GM19238 (cell line): ENCODE measurements at regions not wholly inside any gene's neighbourhood (a gene's known extent, or its start where the extent isn't known, plus 50 kb on each side); places are given as distances from the start of the nearest gene placed in this dataset.
"Not testable (repeated sequence)": the region's sequence is repeated elsewhere in the genome, so short reads cannot be mapped to it uniquely, and the experiment has no call there.

ENCODE experiments used
- DNase-seq: peaks from one replicate; pipeline ENCODE4 v3.0.0; 2011; ENCODE audit warnings: low spot score; ENCODE audit not compliant: insufficient read length

DNA sequence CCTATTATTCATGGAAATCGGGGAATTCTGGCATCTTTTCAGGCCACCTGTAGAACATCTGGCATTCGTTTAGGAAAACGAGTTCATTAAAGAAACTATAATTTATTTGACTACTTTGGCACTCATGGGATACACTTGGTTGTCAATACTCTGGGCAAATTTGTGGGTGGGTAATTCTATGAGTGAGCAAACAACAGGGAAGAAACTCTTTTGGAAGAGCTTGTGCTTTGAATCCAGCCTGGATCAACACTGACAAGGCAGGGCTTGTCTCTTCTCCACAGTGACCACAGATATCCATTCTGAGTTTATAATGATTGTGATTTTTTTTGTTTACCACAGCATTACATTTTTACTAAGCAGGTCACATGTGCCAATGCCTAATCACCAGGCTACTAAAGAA lies 394.7 kb downstream of the THBS2 start:
- no peak for DNase-seq

DNA sequence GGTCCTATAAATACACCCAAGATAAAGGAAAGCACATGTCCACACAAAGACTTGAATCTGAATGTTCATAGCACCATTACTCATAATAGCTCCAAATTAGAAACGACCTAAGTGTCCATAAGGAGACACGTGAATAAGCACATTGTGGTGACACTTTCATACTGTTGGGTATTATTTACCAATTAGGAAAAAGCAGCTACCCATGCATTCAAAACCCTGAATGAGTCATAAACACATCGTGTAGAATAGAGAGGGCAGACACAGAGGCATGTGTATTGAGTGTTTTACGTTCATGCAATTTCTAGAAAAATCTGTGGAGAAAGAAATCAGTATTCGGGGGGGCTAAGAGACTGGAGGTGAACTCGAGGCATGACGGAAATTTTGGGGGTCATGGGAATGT lies 396.7 kb downstream of the THBS2 start:
- DNase-seq = no peak

DNA sequence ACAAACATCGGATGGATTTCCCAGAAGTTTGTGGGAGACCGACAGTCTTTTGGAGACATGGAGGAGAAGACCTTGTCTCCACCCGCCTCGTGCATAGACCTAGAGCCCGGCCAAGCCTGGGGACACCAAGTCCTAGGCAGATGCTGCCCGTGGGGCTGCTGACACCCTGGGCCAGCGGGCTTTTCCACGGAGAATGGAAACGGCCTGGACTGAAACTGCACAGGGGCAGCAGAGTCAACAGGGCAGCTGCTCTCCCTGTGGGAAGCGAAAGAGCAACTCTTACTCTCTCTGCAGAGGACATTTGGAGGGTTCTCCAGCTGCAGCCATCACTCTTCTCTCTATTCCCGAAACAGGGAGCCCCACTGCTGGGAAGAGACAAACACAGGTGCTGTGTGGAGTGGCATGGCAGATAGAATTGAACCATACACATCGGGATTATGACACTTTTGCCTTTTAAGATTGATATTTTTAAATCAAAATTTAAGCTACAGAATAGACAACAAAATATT lies 401.2 kb downstream of the THBS2 start:
- DNase-seq = no peak

DNA sequence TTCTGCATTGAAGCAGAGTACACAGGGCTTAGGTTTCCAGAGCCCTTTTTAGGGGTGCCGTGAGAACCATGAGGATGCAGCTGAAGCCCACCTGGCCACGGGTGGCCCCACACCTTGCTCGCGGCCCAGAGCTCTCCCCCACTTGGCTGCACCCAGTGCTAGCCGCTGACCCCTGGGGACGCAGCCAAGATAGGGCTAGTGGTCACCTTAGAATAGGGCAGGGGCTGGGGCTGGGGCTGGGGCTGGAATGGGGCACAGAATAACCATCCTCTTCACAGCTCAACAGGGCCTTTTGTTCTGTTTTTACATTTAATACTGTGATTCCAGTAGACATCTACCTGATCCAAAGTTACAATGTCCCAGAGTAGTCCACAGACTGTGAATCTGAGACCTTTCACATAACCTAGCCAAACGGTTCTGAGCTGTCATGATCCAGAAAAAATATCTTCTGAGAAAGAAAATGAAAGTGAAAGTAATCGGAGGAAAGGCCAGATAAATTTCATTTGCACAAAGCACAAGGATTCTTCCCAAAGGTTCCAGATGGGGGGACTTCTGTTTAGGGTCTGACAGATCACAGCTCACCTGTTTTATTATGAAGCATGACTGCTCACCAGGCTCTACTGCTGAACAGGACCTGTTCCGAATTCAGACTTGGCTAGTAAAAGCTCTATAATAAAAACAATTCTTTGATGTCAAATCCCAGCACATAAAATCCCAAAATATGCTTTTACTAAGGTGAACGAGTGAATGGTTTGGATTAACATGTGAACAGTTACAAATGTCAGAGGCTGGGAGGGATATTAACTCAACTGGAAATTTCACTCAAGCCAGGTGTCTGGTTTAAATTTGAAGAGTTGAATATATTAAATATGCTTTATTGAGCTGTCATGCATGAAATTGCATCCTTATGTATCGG lies 401.9 kb downstream of the THBS2 start:
- DNase-seq = no peak

DNA sequence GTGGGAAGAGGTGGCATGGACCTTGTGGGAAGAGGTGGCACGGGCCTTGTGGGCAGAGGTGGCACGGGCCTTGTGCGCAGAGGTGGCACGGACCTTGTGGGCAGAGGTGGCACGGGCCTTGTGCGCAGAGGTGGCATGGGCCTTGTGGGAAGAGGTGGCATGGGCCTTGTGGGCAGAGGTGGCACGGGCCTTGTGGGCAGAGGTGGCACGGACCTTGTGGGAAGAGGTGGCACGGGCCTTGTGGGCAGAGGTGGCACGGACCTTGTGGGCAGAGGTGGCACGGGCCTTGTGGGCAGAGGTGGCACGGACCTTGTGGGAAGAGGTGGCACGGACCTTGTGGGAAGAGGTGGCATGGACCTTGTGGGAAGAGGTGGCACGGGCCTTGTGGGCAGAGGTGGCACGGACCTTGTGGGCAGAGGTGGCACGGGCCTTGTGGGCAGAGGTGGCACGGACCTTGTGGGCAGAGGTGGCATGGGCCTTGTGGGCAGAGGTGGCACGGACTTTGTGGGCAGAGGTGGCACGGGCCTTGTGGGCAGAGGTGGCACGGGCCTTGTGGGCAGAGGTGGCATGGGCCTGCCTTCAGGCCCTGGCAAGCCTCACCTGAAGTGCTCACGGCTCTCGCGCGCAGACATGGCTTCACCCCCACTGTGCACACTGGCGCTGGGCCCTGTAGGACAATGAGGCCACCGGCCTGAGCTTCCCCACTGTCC lies 403.5 kb downstream of the THBS2 start:
- not testable (repeated sequence) for DNase-seq

DNA sequence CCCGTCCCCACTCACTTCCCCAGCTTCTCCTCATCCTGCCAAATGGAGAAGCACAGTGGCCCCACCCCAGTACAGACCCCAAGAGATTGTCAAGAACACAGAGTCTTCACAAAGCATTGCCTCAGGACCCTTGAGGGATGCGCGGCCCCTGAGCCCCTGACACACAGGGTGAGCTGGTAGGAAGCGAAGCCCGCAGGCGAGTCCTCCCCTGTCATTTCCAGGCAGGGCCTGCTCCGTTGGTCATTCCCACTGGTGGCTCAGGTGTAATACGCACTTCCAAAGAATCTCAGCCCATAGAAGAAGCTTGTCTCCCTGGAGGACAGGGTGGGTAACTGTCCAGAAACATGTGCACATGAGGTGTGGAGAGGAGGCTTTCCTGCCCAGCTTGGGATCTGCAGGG lies 404.2 kb downstream of the THBS2 start:
- no peak for DNase-seq

DNA sequence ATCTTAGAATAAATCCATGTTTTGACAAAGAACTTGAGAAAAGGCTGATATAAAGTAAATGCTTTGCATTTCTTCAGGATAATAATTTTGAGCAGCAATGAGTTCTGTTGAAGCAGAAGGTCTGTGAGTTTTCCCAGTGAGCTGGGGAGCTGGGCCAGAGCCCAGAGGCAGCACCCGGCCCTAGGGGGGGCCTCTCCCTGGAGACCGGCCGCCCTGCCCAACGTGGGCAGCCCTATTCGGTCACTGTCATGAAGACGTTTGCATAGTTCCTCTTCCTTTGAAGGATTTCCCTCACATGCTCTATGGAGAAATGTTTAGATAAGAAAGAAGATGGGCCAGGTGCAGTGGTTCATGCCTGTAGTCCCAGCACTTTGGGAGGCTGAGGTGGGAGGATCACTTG lies 404.8 kb downstream of the THBS2 start:
- DNase-seq = no peak

DNA sequence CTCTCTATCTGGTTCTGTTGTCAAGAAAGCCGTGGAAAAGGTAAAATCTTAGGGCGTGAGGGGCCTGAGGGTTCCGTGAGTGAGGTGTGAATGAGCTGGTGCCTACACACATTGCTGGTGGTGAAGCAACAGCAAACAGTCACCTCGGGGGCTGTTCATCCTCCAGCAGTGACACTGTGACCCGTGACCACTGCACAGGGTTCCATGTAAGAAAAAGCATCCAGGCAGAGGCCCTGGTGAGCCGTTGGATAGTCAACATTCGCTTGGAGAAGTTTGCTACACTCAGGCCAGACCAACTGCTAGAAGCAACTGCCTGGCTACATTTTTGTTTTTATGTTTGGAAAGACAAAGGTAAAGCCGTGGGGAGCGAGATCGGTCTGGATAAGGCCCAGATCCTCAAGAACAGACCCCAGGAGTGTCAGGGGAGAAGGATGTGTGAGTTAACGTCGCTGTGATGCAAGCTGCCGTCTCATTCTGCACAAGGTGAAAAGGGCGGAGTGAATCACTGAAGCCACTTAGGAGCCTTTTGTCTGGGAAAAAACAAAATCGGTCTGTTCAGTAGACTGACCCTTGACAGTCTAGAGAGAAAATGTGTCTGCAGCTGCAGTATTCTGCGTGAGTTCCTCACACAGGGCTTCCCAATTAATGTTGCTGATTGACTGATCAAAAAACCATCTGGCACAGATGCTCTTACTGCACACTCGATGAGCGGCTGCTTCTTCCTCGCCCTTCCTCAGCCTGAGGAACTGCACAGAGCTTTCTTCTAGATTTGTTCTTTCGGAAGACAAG lies 404.0 kb downstream of the SMOC2 start:
- DNase-seq = no peak

DNA sequence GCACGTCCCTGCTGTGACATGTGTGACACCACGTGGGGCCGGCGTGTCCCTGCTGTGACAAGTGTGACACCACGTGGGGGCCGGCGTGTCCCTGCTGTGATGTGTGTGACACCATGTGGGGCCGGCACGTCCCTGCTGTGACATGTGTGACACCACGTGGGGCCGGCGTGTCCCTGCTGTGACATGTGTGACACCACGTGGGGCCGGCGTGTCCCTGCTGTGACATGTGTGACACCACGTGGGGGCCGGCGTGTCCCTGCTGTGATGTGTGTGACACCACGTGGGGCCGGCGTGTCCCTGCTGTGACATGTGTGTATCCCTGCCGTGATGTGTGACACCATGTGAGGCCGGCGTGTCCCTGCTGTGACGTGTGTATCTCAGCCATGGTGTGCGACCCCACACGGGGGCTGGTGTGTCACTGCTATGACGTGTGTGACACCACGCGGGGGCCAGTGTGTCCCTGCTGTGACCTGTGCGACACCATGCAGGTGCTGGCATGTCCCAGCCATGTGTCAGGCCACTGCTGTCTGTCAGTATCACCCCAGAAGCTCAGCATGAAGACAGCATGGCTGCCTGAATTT lies 401.7 kb downstream of the SMOC2 start:
- not testable (repeated sequence) for DNase-seq

DNA sequence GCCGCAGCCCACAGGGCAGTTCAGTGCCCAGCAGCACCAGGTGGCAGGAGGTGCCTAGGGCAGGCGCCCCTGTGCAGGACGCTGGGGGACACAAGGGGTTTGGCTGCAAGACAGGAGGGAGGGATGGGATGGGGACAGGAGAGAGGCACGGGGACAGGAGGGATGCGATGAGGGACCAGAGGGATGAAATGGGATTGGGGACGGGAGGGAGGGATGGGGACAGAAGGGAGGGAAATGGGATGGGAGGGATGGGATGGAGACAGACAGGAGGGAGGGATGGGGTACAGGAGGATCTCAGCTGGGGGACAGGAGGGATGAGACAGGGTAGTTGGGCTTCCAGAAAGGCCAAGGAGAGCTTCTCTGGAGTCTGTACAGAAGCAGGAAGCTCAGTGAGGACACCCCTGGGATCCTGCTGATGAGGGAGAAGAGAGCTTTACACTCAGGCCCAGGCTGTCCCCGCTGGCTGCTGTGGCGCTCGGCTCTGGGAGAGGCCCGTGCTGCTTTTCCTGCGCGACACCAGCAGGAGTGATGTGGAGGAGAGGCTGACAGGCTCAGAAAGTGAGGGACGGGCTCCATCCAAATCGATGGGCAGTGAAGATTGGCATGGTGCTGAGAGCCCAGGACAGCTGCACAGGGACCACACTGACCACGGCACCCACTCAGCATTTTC lies 400.8 kb downstream of the SMOC2 start:
- DNase-seq = no peak

DNA sequence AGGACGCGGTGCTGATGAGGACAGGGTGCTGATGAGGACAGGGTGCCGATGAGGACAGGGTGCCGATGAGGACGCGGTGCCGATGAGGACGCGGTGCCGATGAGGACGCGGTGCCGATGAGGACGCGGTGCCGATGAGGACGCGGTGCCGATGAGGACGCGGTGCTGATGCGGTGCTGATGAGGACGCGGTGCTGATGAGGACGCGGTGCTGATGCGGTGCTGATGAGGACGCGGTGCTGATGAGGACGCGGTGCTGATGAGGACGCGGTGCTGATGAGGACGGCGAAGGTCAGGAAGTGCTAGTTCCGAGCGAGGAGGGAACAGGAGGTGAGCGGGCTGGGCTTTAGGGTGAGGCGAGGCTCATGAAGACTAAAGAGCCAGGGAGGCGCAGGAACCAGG lies 399.9 kb downstream of the SMOC2 start:
- DNase-seq = not testable (repeated sequence)

DNA sequence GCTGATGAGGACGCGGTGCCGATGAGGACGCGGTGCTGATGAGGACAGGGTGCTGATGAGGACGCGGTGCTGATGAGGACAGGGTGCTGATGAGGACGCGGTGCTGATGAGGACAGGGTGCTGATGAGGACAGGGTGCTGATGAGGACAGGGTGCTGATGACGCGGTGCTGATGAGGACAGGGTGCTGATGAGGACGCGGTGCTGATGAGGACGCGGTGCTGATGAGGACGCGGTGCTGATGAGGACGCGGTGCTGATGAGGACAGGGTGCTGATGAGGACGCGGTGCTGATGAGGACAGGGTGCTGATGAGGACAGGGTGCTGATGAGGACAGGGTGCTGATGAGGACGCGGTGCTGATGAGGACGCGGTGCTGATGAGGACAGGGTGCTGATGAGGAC lies 399.3 kb downstream of the SMOC2 start:
- DNase-seq = not testable (repeated sequence)

DNA sequence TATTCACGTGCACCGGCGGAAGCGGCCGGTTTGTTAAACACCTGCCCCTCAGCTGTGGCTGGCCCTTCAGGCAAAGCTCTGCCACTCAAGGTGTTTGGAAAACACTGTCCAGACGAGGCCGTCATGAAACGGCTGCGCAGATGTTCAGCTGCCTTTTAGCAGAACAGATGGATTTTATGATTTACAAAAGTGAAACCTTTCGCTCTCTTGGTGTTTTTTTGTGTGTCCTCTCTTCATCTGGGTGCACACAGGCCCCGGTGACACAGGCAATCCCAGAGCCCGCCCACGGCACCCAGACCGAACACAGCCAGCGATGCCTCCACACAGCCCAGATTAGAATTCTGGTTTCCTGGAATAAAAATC lies 397.0 kb downstream of the SMOC2 start:
- DNase-seq = no peak

DNA sequence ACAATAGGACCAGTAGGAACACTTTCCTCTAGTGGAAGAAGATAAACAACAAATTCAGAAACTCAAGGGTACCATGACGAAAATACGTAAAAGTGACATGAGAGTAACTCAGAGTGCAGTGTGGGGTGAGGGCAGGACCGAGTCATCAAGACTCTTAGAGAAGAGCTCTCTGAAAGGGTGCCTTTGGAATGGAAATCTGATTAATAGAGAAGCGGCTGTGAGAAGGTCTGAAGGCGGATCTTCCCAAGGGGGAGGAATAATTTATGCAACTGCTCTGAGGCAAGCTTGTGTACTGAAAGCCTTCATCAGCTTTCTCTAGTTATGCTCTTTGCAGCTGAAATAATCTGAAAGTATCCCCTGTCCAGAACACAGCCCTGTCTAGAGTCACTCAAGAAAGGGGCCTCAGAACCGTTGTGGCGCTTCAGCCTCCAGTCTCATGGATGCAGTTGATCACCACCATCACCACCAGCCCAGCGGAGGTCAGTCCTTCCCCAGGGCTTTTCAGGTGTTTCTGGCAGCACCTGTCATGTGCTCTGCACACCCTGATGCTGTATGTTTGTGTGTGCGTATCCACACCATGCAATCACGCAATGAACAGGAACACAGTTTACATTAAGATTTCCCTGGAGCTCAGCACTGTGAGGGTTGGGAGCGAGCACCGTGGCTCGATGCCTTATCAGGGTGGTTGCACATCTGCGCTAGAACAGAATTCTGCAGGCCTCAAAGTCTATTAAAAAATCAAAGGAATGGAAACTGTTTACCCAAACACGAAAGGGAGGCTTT lies 396.5 kb downstream of the SMOC2 start:
- DNase-seq = no peak

DNA sequence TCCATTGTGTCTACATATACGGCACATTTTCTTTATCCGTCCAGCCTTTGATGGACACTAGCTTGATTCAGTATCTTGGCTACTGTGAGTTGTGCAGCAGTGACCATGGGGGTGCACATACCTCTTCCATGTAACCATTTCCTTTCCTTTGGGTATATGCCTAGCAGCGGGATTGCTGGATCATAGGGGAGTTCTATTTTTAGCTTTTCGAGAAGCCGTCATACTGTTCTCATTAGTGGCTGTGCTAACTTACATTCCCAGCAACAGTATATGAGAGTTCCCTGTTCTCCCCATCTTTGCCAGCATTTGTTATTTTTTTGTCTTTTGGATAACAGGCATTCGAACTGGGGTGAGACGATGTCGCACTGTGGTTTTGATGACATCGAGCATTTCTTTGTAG lies 395.0 kb downstream of the SMOC2 start:
- no peak for DNase-seq

DNA sequence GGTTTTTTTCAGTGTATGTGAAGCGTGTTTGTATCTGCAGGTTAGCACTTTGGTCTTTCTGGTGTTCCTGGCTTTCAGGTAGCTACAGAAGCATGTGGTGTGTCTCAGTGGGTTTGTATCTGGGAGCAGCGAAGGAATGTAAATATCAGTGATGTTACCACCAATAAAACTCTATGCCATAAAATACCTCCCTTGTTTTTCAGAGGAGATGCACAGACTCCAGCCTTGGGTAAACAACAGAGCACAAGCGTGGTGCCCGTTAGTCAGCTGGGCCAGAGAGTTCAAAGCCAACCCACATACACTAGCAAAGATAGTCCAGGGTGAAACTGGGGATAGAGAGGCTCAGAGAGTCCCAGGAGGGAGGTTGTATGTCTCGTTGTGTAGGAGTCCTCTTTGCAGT lies 393.8 kb downstream of the SMOC2 start:
- DNase-seq = no peak

DNA sequence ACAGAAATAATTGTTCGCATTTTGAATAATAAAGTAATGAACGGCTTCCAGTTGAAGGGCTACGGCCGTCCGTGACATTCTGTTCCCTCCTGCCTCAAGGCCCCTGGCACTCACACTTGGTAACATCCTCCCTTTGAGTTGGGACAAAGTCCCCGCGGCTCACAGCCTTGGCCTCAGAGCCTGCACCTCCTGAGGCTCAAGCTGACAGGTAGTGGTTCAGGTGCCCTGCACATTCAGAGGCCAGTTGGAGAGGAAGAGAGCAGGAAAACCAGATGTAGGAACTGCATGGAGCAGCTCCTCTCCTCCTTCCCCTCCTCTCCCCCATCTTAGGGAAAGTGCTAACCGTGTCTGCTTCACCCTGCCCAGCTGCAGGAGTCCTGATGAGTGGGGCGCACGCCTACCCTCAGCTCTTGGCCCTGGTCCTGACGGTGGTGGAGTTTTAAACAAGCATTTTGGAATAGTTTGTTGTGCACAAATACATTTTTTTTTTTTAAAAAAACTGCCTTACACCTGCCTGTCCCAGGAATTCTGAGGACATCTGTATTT lies 393.1 kb downstream of the SMOC2 start:
- DNase-seq = no peak

DNA sequence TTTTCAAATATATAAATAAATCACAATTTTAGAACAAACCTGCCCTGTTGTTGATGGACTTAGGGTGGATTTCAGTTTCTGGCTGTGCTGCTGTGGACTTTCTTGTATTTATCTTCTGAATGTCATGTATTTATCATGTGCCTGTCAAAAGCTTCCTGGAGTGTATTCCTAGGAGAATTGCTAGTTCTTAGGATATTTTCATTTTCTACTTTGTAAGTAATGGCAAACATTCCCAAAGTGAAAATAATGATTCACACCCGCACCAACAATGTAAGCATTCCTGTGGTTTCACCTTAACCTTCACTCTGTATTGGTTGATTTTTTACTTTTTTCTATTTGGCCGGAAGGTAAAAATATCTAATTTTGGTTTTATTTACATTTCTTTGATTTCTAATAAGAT lies 387.8 kb downstream of the SMOC2 start:
- no peak for DNase-seq

DNA sequence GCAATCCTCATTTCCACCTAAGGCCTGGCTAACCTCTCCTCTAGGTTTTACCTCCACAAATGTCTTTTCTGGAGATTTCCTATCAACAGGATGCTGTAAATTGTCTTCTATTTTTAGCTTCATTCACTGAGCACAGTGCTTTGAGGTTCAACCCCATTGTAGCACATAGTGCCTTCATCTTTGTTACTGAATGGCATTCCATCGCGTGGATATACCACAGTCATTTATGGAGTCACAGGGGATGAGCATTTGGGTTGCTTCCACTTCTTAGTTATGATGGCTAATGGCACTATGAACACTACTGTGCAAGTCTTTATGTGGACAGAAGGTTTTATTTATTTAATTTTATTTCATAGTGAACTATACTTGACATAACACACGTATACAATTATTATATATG lies 387.1 kb downstream of the SMOC2 start:
- DNase-seq = no peak

DNA sequence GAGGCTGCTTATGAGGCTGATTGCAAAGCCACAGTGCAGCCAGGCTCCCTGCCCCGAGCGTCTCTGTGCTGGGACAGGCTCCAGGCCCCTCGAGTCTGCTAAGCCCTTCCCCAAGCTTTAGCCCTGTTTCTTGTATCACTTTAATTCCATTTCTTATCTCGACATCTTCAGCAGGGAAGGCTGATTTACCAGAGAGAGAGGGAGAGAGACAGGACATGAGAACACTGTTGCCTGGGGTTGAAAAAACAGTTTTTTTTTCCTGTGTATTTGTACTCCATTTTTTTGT lies 386.5 kb downstream of the SMOC2 start:
- DNase-seq = no peak
